Liver (tissue), 7 donors: ENCODE measurements at regions not wholly inside any gene's neighbourhood (a gene's known extent, or its start where the extent isn't known, plus 50 kb on each side); places are given as distances from the start of the nearest gene placed in this dataset.

Experiments
- DNase-seq: peaks from one replicate; pipeline ENCODE4 v3.0.0-alpha.2; 2017; ENCODE audit warnings: low spot score
- H3K27ac ChIP-seq, 2 donors: one replicate each; pipeline ENCODE4 v1.7.0; 2013; ENCODE audit warnings: inconsistent platforms in 2 of 2, low read length in 2 of 2, control low read depth in 1 of 2, low read depth in 1 of 2, mild to moderate bottlenecking in 1 of 2
- H3K27me3 ChIP-seq, 4 donors: one replicate each; pipeline versions ENCODE4 v1.6.1 to v1.7.0; 2013; ENCODE audit warnings: low read length in 3 of 4, inconsistent platforms in 1 of 4, mild to moderate bottlenecking in 1 of 4, moderate library complexity in 1 of 4; ENCODE audit not compliant: control insufficient read depth in 4 of 4, insufficient read depth in 4 of 4
- H3K36me3 ChIP-seq, 4 donors: one replicate each; pipeline versions ENCODE4 v1.6.1 to v1.7.0; 2013; ENCODE audit warnings: low read length in 3 of 4, mild to moderate bottlenecking in 3 of 4, low read depth in 1 of 4, moderate library complexity in 1 of 4; ENCODE audit not compliant: control insufficient read depth in 4 of 4, insufficient read depth in 3 of 4
- H3K4me1 ChIP-seq, 4 donors: one replicate each; pipeline versions ENCODE4 v1.6.1 to v1.7.0; 2013; ENCODE audit warnings: low read length in 3 of 4, mild to moderate bottlenecking in 3 of 4, moderate library complexity in 1 of 4; ENCODE audit not compliant: control insufficient read depth in 4 of 4, insufficient read depth in 4 of 4
- H3K4me3 ChIP-seq, 3 donors: one replicate each; pipeline versions ENCODE4 v1.6.1 to v1.7.0; 2013; ENCODE audit warnings: low read length in 3 of 3, control low read depth in 1 of 3, low read depth in 1 of 3, mild to moderate bottlenecking in 1 of 3
- H3K9ac ChIP-seq, 2 donors: one replicate each; pipeline ENCODE4 v1.7.0; 2013; ENCODE audit warnings: low read length in 2 of 2, mild to moderate bottlenecking in 2 of 2, moderate library complexity in 2 of 2, control low read depth in 1 of 2, low read depth in 1 of 2
- H3K9me3 ChIP-seq, 4 donors: one replicate each; pipeline versions ENCODE4 v1.6.1 to v1.7.0; 2013; ENCODE audit warnings: low read length in 3 of 4; ENCODE audit not compliant: control insufficient read depth in 4 of 4
- EGR1 ChIP-seq, 2 donors: IDR thresholded peaks; 2 replicates each; pipeline ENCODE4 v1.6.1; 2016 to 2018; ENCODE audit warnings: antibody characterized with exemption in 2 of 2, low read depth in 2 of 2
- FOXA1 ChIP-seq: IDR thresholded peaks from 2 replicates; pipeline ENCODE4 v1.6.1; 2016; ENCODE audit warnings: antibody characterized with exemption
- FOXA2 ChIP-seq: IDR thresholded peaks from 2 replicates; pipeline ENCODE4 v1.6.1; 2016; ENCODE audit warnings: antibody characterized with exemption
- GABPA ChIP-seq, 2 donors: IDR thresholded peaks in 1 of 2; conservative IDR thresholded peaks in 1 of 2; 2 replicates each; pipeline ENCODE4 v1.6.1; 2016; ENCODE audit warnings: antibody characterized with exemption in 2 of 2, mild to moderate bottlenecking in 1 of 2, moderate library complexity in 1 of 2
- HNF4A ChIP-seq, 2 donors: conservative IDR thresholded peaks; 2 replicates each; pipeline ENCODE4 v1.6.1; 2016; ENCODE audit warnings: antibody characterized with exemption in 2 of 2, mild to moderate bottlenecking in 2 of 2
- HNF4G ChIP-seq: IDR thresholded peaks from 2 replicates; pipeline ENCODE4 v1.6.1; 2016; ENCODE audit warnings: antibody characterized with exemption
- JUND ChIP-seq, 2 donors: IDR thresholded peaks; 2 replicates each; pipeline ENCODE4 v1.6.1; 2016; ENCODE audit warnings: antibody characterized with exemption in 2 of 2
- NR2F2 ChIP-seq: IDR thresholded peaks from 2 replicates; pipeline ENCODE4 v1.6.1; 2016; ENCODE audit warnings: antibody characterized with exemption
- RAD21 ChIP-seq, 2 donors: IDR thresholded peaks; 2 replicates each; pipeline ENCODE4 v1.6.1; 2016; ENCODE audit warnings: antibody characterized with exemption in 2 of 2, mild to moderate bottlenecking in 2 of 2
- RXRA ChIP-seq, 2 donors: IDR thresholded peaks; 2 replicates each; pipeline ENCODE4 v1.6.1; 2017 to 2018; ENCODE audit warnings: antibody characterized with exemption in 2 of 2, mild to moderate bottlenecking in 1 of 2
- SP1 ChIP-seq: IDR thresholded peaks from 2 replicates; pipeline ENCODE4 v1.6.1; 2018; ENCODE audit warnings: antibody characterized with exemption, mild to moderate bottlenecking
- TAF1 ChIP-seq: conservative IDR thresholded peaks from 2 replicates; pipeline ENCODE4 v1.6.1; 2016; ENCODE audit warnings: antibody characterized with exemption, mild to moderate bottlenecking
- YY1 ChIP-seq: IDR thresholded peaks from 2 replicates; pipeline ENCODE4 v1.6.1; 2016; ENCODE audit warnings: antibody characterized with exemption, mild to moderate bottlenecking
- WGBS: extraction: QIAGEN DNeasy Blood & Tissue Kit; methylation state at CpG from one replicate; pipeline ENCODE4 v1.1.7; 2013; 5-methylcytosine and 5-hydroxymethylcytosine counted together
- TF ChIP-seq, protein P1 (sequence below): IDR thresholded peaks from 2 replicates; pipeline ENCODE4 v1.6.1; 2016; ENCODE audit warnings: antibody characterized with exemption
- TF ChIP-seq, protein P2 (sequence below): IDR thresholded peaks from 2 replicates; pipeline ENCODE4 v1.6.1; 2016; ENCODE audit warnings: antibody characterized with exemption
- TF ChIP-seq, protein P3 (sequence below): IDR thresholded peaks from 2 replicates; pipeline ENCODE4 v1.6.1; 2016; ENCODE audit warnings: antibody characterized with exemption
- TF ChIP-seq, protein P4 (sequence below): IDR thresholded peaks from 2 replicates; pipeline ENCODE4 v1.6.1; 2016; ENCODE audit warnings: antibody characterized with exemption, mild to moderate bottlenecking
- donor health status: healthy.
- donor health status: healthy.
- donor health status: healthy.
- donor health status: healthy.

DNA sequence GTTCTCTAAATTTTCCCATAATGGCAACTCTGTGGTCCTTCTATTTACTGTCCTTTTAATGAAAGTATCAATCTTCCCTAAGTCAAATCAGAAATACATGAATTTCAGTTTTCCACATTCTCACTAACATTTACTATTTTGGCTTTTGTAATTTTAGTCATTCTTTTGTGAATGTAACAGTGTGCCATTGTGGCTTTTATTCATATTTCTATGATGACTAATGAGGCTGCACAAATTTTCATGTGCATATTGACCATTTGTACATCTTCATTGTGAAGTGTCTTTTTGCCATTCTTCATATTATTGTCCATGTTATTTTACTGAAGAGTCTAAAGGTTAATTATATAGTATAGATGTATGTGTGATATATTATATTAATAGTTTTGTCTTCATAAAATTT lies 431.0 kb upstream of the BRINP3 start:
- Histone ChIP-seq H3K36me3 (no peaks in the 10 kb centered on the region), H3K9me3 (no peaks in the 10 kb centered on the region)

DNA sequence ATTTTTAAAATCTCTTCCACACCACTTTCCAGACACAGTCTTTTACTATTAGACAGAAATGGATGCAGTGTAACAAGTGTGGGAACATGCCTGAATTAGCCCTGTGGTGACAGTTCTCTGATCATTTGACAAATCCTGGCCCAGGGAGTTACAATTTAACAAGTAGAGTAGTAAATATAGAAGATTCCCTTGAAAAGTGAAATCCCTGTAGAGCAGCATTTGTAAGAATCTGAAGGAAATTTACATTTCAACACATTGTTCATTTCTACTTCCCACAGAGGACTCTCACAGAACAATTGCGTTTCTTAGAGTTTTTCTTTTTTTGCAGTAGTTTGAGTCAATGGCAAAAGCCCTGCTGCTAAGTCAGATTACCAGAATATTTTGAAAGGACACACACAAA lies 458.3 kb upstream of the BRINP3 start:
- TF ChIP-seq EGR1 (IDR thresholded peaks at IDR 0.05; ENCODE audit: low read depth in 2 of 2), result no peak
- no peak for TF ChIP-seq HNF4G
- no peak for TF ChIP-seq HNF4A (conservative IDR thresholded peaks at IDR 0.05)
- TF ChIP-seq, protein P1, sequence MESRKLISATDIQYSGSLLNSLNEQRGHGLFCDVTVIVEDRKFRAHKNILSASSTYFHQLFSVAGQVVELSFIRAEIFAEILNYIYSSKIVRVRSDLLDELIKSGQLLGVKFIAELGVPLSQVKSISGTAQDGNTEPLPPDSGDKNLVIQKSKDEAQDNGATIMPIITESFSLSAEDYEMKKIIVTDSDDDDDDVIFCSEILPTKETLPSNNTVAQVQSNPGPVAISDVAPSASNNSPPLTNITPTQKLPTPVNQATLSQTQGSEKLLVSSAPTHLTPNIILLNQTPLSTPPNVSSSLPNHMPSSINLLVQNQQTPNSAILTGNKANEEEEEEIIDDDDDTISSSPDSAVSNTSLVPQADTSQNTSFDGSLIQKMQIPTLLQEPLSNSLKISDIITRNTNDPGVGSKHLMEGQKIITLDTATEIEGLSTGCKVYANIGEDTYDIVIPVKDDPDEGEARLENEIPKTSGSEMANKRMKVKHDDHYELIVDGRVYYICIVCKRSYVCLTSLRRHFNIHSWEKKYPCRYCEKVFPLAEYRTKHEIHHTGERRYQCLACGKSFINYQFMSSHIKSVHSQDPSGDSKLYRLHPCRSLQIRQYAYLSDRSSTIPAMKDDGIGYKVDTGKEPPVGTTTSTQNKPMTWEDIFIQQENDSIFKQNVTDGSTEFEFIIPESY, result no peak
- TF ChIP-seq, protein P2, sequence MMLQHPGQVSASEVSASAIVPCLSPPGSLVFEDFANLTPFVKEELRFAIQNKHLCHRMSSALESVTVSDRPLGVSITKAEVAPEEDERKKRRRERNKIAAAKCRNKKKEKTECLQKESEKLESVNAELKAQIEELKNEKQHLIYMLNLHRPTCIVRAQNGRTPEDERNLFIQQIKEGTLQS, result no peak
- no peak for TF ChIP-seq JUND (IDR thresholded peaks at IDR 0.05)
- no peak for TF ChIP-seq SP1
- TF ChIP-seq, protein P3, sequence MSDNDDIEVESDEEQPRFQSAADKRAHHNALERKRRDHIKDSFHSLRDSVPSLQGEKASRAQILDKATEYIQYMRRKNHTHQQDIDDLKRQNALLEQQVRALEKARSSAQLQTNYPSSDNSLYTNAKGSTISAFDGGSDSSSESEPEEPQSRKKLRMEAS, result no peak
- TF ChIP-seq NR2F2, result no peak
- TF ChIP-seq FOXA1, result no peak
- no peak for TF ChIP-seq TAF1

More for the DNA sequence above, 431.0 kb upstream of the BRINP3 start:
- no peaks in the 10 kb centered on the region for H3K4me1 ChIP-seq
- H3K9ac ChIP-seq, result no peak overlapping the region
- no peak overlapping the region for H3K27ac ChIP-seq
- H3K4me3 ChIP-seq, result no peak overlapping the region
- TF ChIP-seq TAF1, result no peak
- no peak for TF ChIP-seq RAD21 (IDR thresholded peaks at IDR 0.05)
- no peak for TF ChIP-seq GABPA (IDR thresholded peaks at IDR 0.05 in 1 of 2, conservative IDR thresholded peaks at IDR 0.05 in 1 of 2)
- TF ChIP-seq, protein P2, result no peak
- TF ChIP-seq HNF4G, result no peak
- TF ChIP-seq YY1, result no peak
- TF ChIP-seq SP1, result no peak
- TF ChIP-seq HNF4A (conservative IDR thresholded peaks at IDR 0.05), result no peak
- no peak for TF ChIP-seq EGR1 (IDR thresholded peaks at IDR 0.05; ENCODE audit: low read depth in 2 of 2)
- DNase-seq, result no peak
- no peaks in the 10 kb centered on the region for H3K27me3 ChIP-seq

DNA sequence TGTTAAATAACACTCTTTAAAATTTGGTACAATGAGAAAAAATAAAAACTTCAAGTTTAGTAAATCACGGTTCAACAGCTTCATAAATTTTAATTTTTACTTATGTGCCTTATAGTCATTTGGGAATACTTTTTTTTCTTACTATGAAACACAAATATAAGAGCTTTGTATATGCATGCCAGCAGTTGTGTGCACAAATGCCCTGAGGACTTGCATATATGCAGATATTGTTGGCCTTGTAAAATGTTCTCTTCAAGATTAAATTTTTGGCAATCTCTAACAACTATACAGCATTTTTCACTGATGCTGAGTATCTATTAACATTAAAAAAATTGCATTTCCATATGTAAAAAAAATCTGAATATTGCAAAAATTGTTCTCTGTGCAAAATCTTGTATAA lies 458.7 kb upstream of the BRINP3 start:
- H3K36me3 ChIP-seq, result no peaks in the 10 kb centered on the region
- no peaks in the 10 kb centered on the region for H3K9me3 ChIP-seq
- H3K27me3 ChIP-seq, result no peaks in the 10 kb centered on the region
- H3K27ac ChIP-seq, result no peak overlapping the region
- no peak overlapping the region for H3K9ac ChIP-seq
- no peak for DNase-seq
- no peak overlapping the region for H3K4me3 ChIP-seq
- H3K4me1 ChIP-seq, result no peaks in the 10 kb centered on the region
- 78% methylated on average over 1 of the region's 1 CpG for WGBS
- TF ChIP-seq RAD21 (IDR thresholded peaks at IDR 0.05), result no peak
- TF ChIP-seq, protein P4, sequence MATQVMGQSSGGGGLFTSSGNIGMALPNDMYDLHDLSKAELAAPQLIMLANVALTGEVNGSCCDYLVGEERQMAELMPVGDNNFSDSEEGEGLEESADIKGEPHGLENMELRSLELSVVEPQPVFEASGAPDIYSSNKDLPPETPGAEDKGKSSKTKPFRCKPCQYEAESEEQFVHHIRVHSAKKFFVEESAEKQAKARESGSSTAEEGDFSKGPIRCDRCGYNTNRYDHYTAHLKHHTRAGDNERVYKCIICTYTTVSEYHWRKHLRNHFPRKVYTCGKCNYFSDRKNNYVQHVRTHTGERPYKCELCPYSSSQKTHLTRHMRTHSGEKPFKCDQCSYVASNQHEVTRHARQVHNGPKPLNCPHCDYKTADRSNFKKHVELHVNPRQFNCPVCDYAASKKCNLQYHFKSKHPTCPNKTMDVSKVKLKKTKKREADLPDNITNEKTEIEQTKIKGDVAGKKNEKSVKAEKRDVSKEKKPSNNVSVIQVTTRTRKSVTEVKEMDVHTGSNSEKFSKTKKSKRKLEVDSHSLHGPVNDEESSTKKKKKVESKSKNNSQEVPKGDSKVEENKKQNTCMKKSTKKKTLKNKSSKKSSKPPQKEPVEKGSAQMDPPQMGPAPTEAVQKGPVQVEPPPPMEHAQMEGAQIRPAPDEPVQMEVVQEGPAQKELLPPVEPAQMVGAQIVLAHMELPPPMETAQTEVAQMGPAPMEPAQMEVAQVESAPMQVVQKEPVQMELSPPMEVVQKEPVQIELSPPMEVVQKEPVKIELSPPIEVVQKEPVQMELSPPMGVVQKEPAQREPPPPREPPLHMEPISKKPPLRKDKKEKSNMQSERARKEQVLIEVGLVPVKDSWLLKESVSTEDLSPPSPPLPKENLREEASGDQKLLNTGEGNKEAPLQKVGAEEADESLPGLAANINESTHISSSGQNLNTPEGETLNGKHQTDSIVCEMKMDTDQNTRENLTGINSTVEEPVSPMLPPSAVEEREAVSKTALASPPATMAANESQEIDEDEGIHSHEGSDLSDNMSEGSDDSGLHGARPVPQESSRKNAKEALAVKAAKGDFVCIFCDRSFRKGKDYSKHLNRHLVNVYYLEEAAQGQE, result no peak
- TF ChIP-seq EGR1 (IDR thresholded peaks at IDR 0.05; ENCODE audit: low read depth in 2 of 2), result no peak
- TF ChIP-seq HNF4A (conservative IDR thresholded peaks at IDR 0.05), result no peak
- TF ChIP-seq, protein P2, result no peak
- TF ChIP-seq HNF4G, result no peak
- no peak for TF ChIP-seq FOXA1
- TF ChIP-seq NR2F2, result no peak
- no peak for TF ChIP-seq RXRA (IDR thresholded peaks at IDR 0.05)
- TF ChIP-seq JUND (IDR thresholded peaks at IDR 0.05), result no peak
- no peak for TF ChIP-seq GABPA (IDR thresholded peaks at IDR 0.05 in 1 of 2, conservative IDR thresholded peaks at IDR 0.05 in 1 of 2)
- TF ChIP-seq SP1, result no peak
- TF ChIP-seq, protein P1, result no peak
- TF ChIP-seq YY1, result no peak
- TF ChIP-seq, protein P3, result no peak
- no peak for TF ChIP-seq FOXA2

More for the DNA sequence above, 458.3 kb upstream of the BRINP3 start:
- no peaks in the 10 kb centered on the region for H3K9me3 ChIP-seq
- DNase-seq, result no peak
- H3K4me3 ChIP-seq, result no peak overlapping the region
- H3K27ac ChIP-seq, result no peak overlapping the region
- H3K36me3 ChIP-seq, result no peaks in the 10 kb centered on the region
- H3K27me3 ChIP-seq, result no peaks in the 10 kb centered on the region
- no peak overlapping the region for H3K9ac ChIP-seq
- no peaks in the 10 kb centered on the region for H3K4me1 ChIP-seq
- 68% methylated on average over 1 of the region's 1 CpG for WGBS
